Stomach (tissue), 4 donors: ENCODE measurements at regions not wholly inside any gene's neighbourhood (a gene's known extent, or its start where the extent isn't known, plus 50 kb on each side); places are given as distances from the start of the nearest gene placed in this dataset.

Experiments
- POLR2A ChIP-seq, 4 donors: fragments of 450-650 bp; IDR thresholded peaks; one replicate each; pipeline ENCODE4 v1.6.1; 2016; ENCODE audit warnings: antibody characterized with exemption in 4 of 4, control low read depth in 2 of 4, mild to moderate bottlenecking in 1 of 4, moderate library complexity in 1 of 4
- TF ChIP-seq, protein P1 (sequence below), 7 experiments: fragments of 450-650 bp in 4 of 7; fragments of 200-600 bp in 3 of 7; sonication (generic) in 3 of 7; IDR thresholded peaks; one replicate each; pipeline ENCODE4 v1.5.1; 2016 to 2019; ENCODE audit warnings: antibody characterized with exemption in 7 of 7, control low read depth in 2 of 7, mild to moderate bottlenecking in 1 of 7

DNA sequence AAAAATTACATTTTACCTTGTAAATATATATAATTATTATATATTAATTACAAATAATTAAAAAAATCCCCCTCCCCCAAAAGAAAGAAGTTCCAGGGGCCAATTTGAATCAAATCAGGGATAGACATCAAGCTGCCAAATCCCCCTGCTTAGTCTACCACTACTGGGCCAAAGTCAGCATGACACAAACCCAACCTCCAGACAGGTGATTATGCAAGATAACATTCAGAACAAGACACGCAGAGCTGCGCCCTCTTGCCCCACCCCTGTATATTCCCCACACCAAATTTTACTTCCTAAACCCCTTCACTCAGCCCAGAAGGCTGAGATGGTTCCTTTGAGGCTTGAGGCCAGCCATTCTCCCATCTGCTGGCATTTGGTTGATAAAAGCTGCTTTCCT, 2059.1 kb upstream of the CDH6 start:
- TF ChIP-seq, protein P1, sequence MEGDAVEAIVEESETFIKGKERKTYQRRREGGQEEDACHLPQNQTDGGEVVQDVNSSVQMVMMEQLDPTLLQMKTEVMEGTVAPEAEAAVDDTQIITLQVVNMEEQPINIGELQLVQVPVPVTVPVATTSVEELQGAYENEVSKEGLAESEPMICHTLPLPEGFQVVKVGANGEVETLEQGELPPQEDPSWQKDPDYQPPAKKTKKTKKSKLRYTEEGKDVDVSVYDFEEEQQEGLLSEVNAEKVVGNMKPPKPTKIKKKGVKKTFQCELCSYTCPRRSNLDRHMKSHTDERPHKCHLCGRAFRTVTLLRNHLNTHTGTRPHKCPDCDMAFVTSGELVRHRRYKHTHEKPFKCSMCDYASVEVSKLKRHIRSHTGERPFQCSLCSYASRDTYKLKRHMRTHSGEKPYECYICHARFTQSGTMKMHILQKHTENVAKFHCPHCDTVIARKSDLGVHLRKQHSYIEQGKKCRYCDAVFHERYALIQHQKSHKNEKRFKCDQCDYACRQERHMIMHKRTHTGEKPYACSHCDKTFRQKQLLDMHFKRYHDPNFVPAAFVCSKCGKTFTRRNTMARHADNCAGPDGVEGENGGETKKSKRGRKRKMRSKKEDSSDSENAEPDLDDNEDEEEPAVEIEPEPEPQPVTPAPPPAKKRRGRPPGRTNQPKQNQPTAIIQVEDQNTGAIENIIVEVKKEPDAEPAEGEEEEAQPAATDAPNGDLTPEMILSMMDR (IDR thresholded peaks at IDR 0.05): no peak
- no peak for TF ChIP-seq POLR2A (IDR thresholded peaks at IDR 0.05)
